Upper lobe of left lung (tissue), 6 donors: ENCODE measurements at regions not wholly inside any gene's neighbourhood (a gene's known extent, or its start where the extent isn't known, plus 50 kb on each side); places are given as distances from the start of the nearest gene placed in this dataset.

Source experiments
- ATAC-seq, 2 donors: fragments of 200-7000 bp; cut with Tn5 transposase; one replicate each; pipeline ENCODE4 v1.9.1; 2022; ENCODE audit warnings: mild to moderate bottlenecking in 2 of 2, moderate library complexity in 2 of 2; ENCODE audit not compliant: low FRiP score in 2 of 2
- DNase-seq, 2 donors: peaks; one replicate each; pipeline ENCODE4 v3.0.0-alpha.2; 2019 to 2020
- H3K27ac ChIP-seq, 4 donors: fragments of 200-600 bp; sonication (generic); one replicate each; pipeline ENCODE4 v1.5.1; 2016 to 2019
- H3K27me3 ChIP-seq, 4 donors: fragments of 200-600 bp; sonication (generic); one replicate each; pipeline ENCODE4 v1.5.1; 2017 to 2019
- H3K36me3 ChIP-seq, 4 donors: fragments of 200-600 bp; sonication (generic); one replicate each; pipeline ENCODE4 v1.5.1; 2016 to 2019
- H3K4me1 ChIP-seq, 4 donors: fragments of 200-600 bp; sonication (generic); one replicate each; pipeline ENCODE4 v1.5.1; 2018 to 2019
- H3K4me3 ChIP-seq, 4 donors: fragments of 200-600 bp; sonication (generic); one replicate each; pipeline ENCODE4 v1.5.1; 2017 to 2019; ENCODE audit warnings: mild to moderate bottlenecking in 2 of 4, moderate library complexity in 1 of 4
- H3K9me3 ChIP-seq, 4 donors: fragments of 200-600 bp; sonication (generic); one replicate each; pipeline ENCODE4 v1.5.1; 2018 to 2019
- CTCF ChIP-seq, 6 experiments: fragments of 450-650 bp in 4 of 6; fragments of 200-600 bp in 2 of 6; sonication (generic) in 2 of 6; IDR thresholded peaks; one replicate each; pipeline ENCODE4 v1.5.1; 2016 to 2019; ENCODE audit warnings: antibody characterized with exemption in 6 of 6
- EP300 ChIP-seq, 4 donors: sonication (generic); formaldehyde crosslinking; IDR thresholded peaks; one replicate each; pipeline ENCODE4 v1.5.1; 2017; ENCODE audit warnings: antibody characterized with exemption in 4 of 4, control low read depth in 2 of 4
- POLR2A ChIP-seq, 4 donors: fragments of 450-650 bp; IDR thresholded peaks; one replicate each; pipeline ENCODE4 v1.5.1; 2016 to 2017; ENCODE audit warnings: antibody characterized with exemption in 4 of 4, mild to moderate bottlenecking in 2 of 4
- POLR2AphosphoS5 ChIP-seq, 2 donors: sonication (generic); formaldehyde crosslinking; IDR thresholded peaks; one replicate each; pipeline ENCODE4 v1.5.1; 2017; ENCODE audit warnings: antibody characterized with exemption in 2 of 2
- WGBS, 2 donors: methylation state at CpG; one replicate each; pipeline ENCODE4 v1.1.5; 2017 to 2018; 5-methylcytosine and 5-hydroxymethylcytosine counted together
- donor health status: DM: no; HTN: no; CAD: no; lungs with moderate emphysema.
- donor health status: DM: no; HTN: yes; CAD: no; lungs with severe emphysema.

GRCh38 chr4:64588507-64588906, 179.3 kb upstream of the TECRL start:
- Histone ChIP-seq H3K36me3 (no peaks in the 10 kb centered on the region), H3K27ac (no peak overlapping the region), H3K9me3 (no peaks in the 10 kb centered on the region), H3K4me3 (no peak overlapping the region), H3K4me1 (no peaks in the 10 kb centered on the region), H3K27me3 (no peaks in the 10 kb centered on the region)
- no peak for DNase-seq
- WGBS, 2 donors, result 89 to 92% methylated on average over 5 of the region's 5 CpGs
- no peak for TF ChIP-seq POLR2AphosphoS5 (IDR thresholded peaks at IDR 0.05)
- TF ChIP-seq EP300 (IDR thresholded peaks at IDR 0.05), result no peak
- no peak for TF ChIP-seq POLR2A (IDR thresholded peaks at IDR 0.05)
- TF ChIP-seq CTCF (IDR thresholded peaks at IDR 0.05), result no peak
- ATAC-seq, result no peak

- no peak for DNase-seq
- Histone ChIP-seq H3K4me1 (no peaks in the 10 kb centered on the region), H3K27me3 (no peaks in the 10 kb centered on the region), H3K4me3 (no peak overlapping the region), H3K36me3 (no peaks in the 10 kb centered on the region), H3K9me3 (no peaks in the 10 kb centered on the region), H3K27ac (no peak overlapping the region)
- TF ChIP-seq CTCF (IDR thresholded peaks at IDR 0.05) (peak in 3 of 6 experiments; percentile 13 to 56 (median 23)), EP300 (IDR thresholded peaks at IDR 0.05) (no peak)
- 30% methylated on average over 6 of the region's 6 CpGs for WGBS, 2 donors
- no peak for ATAC-seq
Observed at GRCh38 chr4:64584981-64585557, 175.8 kb upstream of the TECRL start.

GRCh38 chr4:64584125-64584524, 174.9 kb upstream of the TECRL start:
- no peaks in the 10 kb centered on the region for H3K27me3 ChIP-seq
- no peaks in the 10 kb centered on the region for H3K36me3 ChIP-seq
- H3K4me3 ChIP-seq, result no peak overlapping the region
- H3K9me3 ChIP-seq, result no peaks in the 10 kb centered on the region
- ATAC-seq (no peak), DNase-seq (no peak)
- WGBS, 2 donors, result 70 to 80% methylated on average over 4 of the region's 4 CpGs
- TF ChIP-seq POLR2AphosphoS5 (IDR thresholded peaks at IDR 0.05) (no peak), CTCF (IDR thresholded peaks at IDR 0.05) (no peak), POLR2A (IDR thresholded peaks at IDR 0.05) (no peak), EP300 (IDR thresholded peaks at IDR 0.05) (no peak)
- no peaks in the 10 kb centered on the region for H3K4me1 ChIP-seq
- H3K27ac ChIP-seq, result no peak overlapping the region

- Histone ChIP-seq H3K27ac (no peak overlapping the region), H3K27me3 (no peaks in the 10 kb centered on the region), H3K36me3 (no peaks in the 10 kb centered on the region), H3K9me3 (no peaks in the 10 kb centered on the region), H3K4me1 (no peaks in the 10 kb centered on the region), H3K4me3 (no peak overlapping the region)
- DNase-seq, result no peak
- TF ChIP-seq POLR2AphosphoS5 (IDR thresholded peaks at IDR 0.05), result no peak
- no peak for TF ChIP-seq EP300 (IDR thresholded peaks at IDR 0.05)
- TF ChIP-seq POLR2A (IDR thresholded peaks at IDR 0.05), result no peak
- TF ChIP-seq CTCF (IDR thresholded peaks at IDR 0.05), result no peak
- WGBS, 2 donors, result 47 to 56% methylated on average over 3 of the region's 3 CpGs
- no peak for ATAC-seq
Observed at GRCh38 chr4:64582492-64582891, 173.2 kb upstream of the TECRL start.

- ATAC-seq (no peak), DNase-seq (no peak)
- 71 to 82% methylated on average over 2 of the region's 2 CpGs for WGBS, 2 donors
- no peak overlapping the region for H3K27ac ChIP-seq
- no peaks in the 10 kb centered on the region for H3K4me1 ChIP-seq
- H3K4me3 ChIP-seq, result no peak overlapping the region
- H3K9me3 ChIP-seq, result no peaks in the 10 kb centered on the region
- TF ChIP-seq CTCF (IDR thresholded peaks at IDR 0.05), result no peak
- no peaks in the 10 kb centered on the region for H3K27me3 ChIP-seq
- no peaks in the 10 kb centered on the region for H3K36me3 ChIP-seq
Observed at GRCh38 chr4:64581422-64581821, 172.2 kb upstream of the TECRL start.
